Mesendoderm (in vitro differentiated cells): ENCODE measurements at regions not wholly inside any gene's neighbourhood (a gene's known extent, or its start where the extent isn't known, plus 50 kb on each side); places are given as distances from the start of the nearest gene placed in this dataset.

Source experiments
- DNase-seq: peaks from one replicate; pipeline ENCODE4 v3.0.0; 2013
- H2AK5ac ChIP-seq: 2 replicates; pipeline ENCODE4 v1.6.1; 2013; ENCODE audit warnings: low read length, inconsistent platforms
- H2BK120ac ChIP-seq: 2 replicates; pipeline ENCODE4 v1.6.1; 2013; ENCODE audit warnings: low read depth, mild to moderate bottlenecking, low read length, moderate library complexity, mixed read lengths
- H2BK15ac ChIP-seq: replicated peaks from 2 replicates; pipeline ENCODE4 v1.6.1; 2013; ENCODE audit warnings: low read depth, mild to moderate bottlenecking, moderate library complexity
- H2BK5ac ChIP-seq: 2 replicates; pipeline ENCODE4 v1.6.1; 2013; ENCODE audit warnings: low read length, inconsistent platforms
- H3K18ac ChIP-seq: 2 replicates; pipeline ENCODE4 v1.6.1; 2013; ENCODE audit warnings: mild to moderate bottlenecking, low read length, mixed read lengths
- H3K23ac ChIP-seq: one replicate; pipeline ENCODE4 v1.6.1; 2013; ENCODE audit warnings: low read length
- H3K27ac ChIP-seq: 2 replicates; pipeline ENCODE4 v1.5.1; 2013; ENCODE audit warnings: low read depth, mild to moderate bottlenecking, inconsistent platforms, low read length, moderate library complexity
- H3K27me3 ChIP-seq: 2 replicates; pipeline ENCODE4 v1.6.1; 2013; ENCODE audit warnings: low read length, control low read depth, mild to moderate bottlenecking, inconsistent platforms; ENCODE audit not compliant: insufficient read depth, poor library complexity
- H3K36me3 ChIP-seq: 2 replicates; pipeline ENCODE4 v1.6.1; 2013; ENCODE audit warnings: low read length, inconsistent platforms; ENCODE audit not compliant: control insufficient read depth, insufficient read depth
- H3K4ac ChIP-seq: one replicate; pipeline ENCODE4 v1.6.1; 2013; ENCODE audit warnings: low read depth, mild to moderate bottlenecking, low read length, moderate library complexity
- H3K4me1 ChIP-seq: 2 replicates; pipeline ENCODE4 v1.6.1; 2013; ENCODE audit warnings: low read depth, low read length, inconsistent platforms; ENCODE audit not compliant: control insufficient read depth
- H3K4me2 ChIP-seq: 2 replicates; pipeline ENCODE4 v1.6.1; 2013; ENCODE audit warnings: low read length
- H3K4me3 ChIP-seq: 2 replicates; pipeline ENCODE4 v1.5.1; 2013; ENCODE audit warnings: mild to moderate bottlenecking, low read length
- H3K56ac ChIP-seq: one replicate; pipeline ENCODE4 v1.6.1; 2013; ENCODE audit warnings: low read length
- H3K79me1 ChIP-seq: 2 replicates; pipeline ENCODE4 v1.6.1; 2013; ENCODE audit warnings: low read length, inconsistent platforms
- H3K79me2 ChIP-seq: 2 replicates; pipeline ENCODE4 v1.6.1; 2013; ENCODE audit warnings: mild to moderate bottlenecking, low read length; ENCODE audit not compliant: control insufficient read depth, insufficient read depth
- H3K9ac ChIP-seq: 2 replicates; pipeline ENCODE4 v1.6.1; 2013; ENCODE audit warnings: low read length, inconsistent platforms
- H4K5ac ChIP-seq: one replicate; pipeline ENCODE4 v1.6.1; 2013; ENCODE audit warnings: low read length
- H4K8ac ChIP-seq: one replicate; pipeline ENCODE4 v1.6.1; 2013; ENCODE audit warnings: low read depth, mild to moderate bottlenecking, control low read depth, low read length, moderate library complexity
- WGBS: extraction: QIAGEN DNeasy Blood & Tissue Kit; methylation state at CpG from one replicate; pipeline ENCODE4 v1.1.7; 2013; ENCODE audit warnings: low lambda C conversion rate, missing lambda C conversion rate; ENCODE audit not compliant: insufficient coverage; ENCODE audit errors: extremely low coverage; 5-methylcytosine and 5-hydroxymethylcytosine counted together

- Histone ChIP-seq H2BK15ac (no peak overlapping the region), H4K5ac (no peak overlapping the region), H3K23ac (no peak overlapping the region), H2BK120ac (no peak overlapping the region), H2BK5ac (no peak overlapping the region), H3K4me3 (no peak overlapping the region), H3K27ac (no peak overlapping the region), H3K79me2 (no peaks in the 10 kb centered on the region), H3K4me2 (no peak overlapping the region), H3K4ac (no peak overlapping the region), H3K36me3 (no peaks in the 10 kb centered on the region), H3K18ac (no peak overlapping the region), H4K8ac (no peak overlapping the region), H2AK5ac (no peak overlapping the region), H3K27me3 (no peaks in the 10 kb centered on the region), H3K79me1 (no peaks in the 10 kb centered on the region), H3K4me1 (no peaks in the 10 kb centered on the region), H3K9ac (no peak overlapping the region), H3K56ac (no peak overlapping the region)
- no CpG with 5 or more reads among the region's 4 CpGs for WGBS
- no peak for DNase-seq
Measured at GRCh38 chr2:129129087-129129486, 810.4 kb upstream of the HS6ST1 start.

- no peaks in the 10 kb centered on the region for H3K79me2 ChIP-seq
- no peak overlapping the region for H2BK15ac ChIP-seq
- peak; percentile 30 for DNase-seq
- H3K4me1 ChIP-seq: peaks cover 2% of the 10 kb centered on the region
- no peak overlapping the region for H3K9ac ChIP-seq
- H3K18ac ChIP-seq: peak overlapping the region; percentile 39
- no peaks in the 10 kb centered on the region for H3K79me1 ChIP-seq
- H3K36me3 ChIP-seq: no peaks in the 10 kb centered on the region
- WGBS: no CpG with 5 or more reads among the region's 8 CpGs
- H4K8ac ChIP-seq: no peak overlapping the region
- H2BK120ac ChIP-seq: no peak overlapping the region
- H3K23ac ChIP-seq: no peak overlapping the region
- no peak overlapping the region for H3K56ac ChIP-seq
- no peak overlapping the region for H3K4me2 ChIP-seq
- H3K27me3 ChIP-seq: peaks cover under 1% of the 10 kb centered on the region
- H3K4ac ChIP-seq: no peak overlapping the region
- no peak overlapping the region for H3K4me3 ChIP-seq
- no peak overlapping the region for H4K5ac ChIP-seq
- H2AK5ac ChIP-seq: no peak overlapping the region
- no peak overlapping the region for H2BK5ac ChIP-seq
- no peak overlapping the region for H3K27ac ChIP-seq
Measured at GRCh38 chr2:129133692-129134641, 815.3 kb upstream of the HS6ST1 start.

GRCh38 chr2:129135017-129135416, 816.3 kb upstream of the HS6ST1 start:
- Histone ChIP-seq H3K4me1 (peaks cover 2% of the 10 kb centered on the region), H3K4ac (no peak overlapping the region), H3K4me2 (no peak overlapping the region), H3K9ac (no peak overlapping the region), H3K4me3 (no peak overlapping the region), H2BK120ac (no peak overlapping the region), H3K23ac (no peak overlapping the region), H3K79me1 (no peaks in the 10 kb centered on the region), H4K8ac (no peak overlapping the region), H2BK5ac (no peak overlapping the region), H3K36me3 (no peaks in the 10 kb centered on the region), H3K79me2 (no peaks in the 10 kb centered on the region), H3K18ac (no peak overlapping the region), H4K5ac (no peak overlapping the region), H3K56ac (no peak overlapping the region), H3K27me3 (peaks cover 2% of the 10 kb centered on the region), H3K27ac (no peak overlapping the region), H2AK5ac (no peak overlapping the region), H2BK15ac (no peak overlapping the region)
- no CpG with 5 or more reads among the region's 5 CpGs for WGBS
- DNase-seq: no peak

- Histone ChIP-seq H3K4me3 (no peak overlapping the region), H3K4me2 (no peak overlapping the region), H3K9ac (no peak overlapping the region), H3K4me1 (peaks cover 2% of the 10 kb centered on the region), H2AK5ac (no peak overlapping the region), H3K4ac (no peak overlapping the region), H2BK120ac (no peak overlapping the region), H3K56ac (no peak overlapping the region), H2BK5ac (no peak overlapping the region), H4K5ac (no peak overlapping the region), H3K18ac (no peak overlapping the region), H2BK15ac (no peak overlapping the region), H3K27ac (no peak overlapping the region), H3K79me1 (no peaks in the 10 kb centered on the region), H3K23ac (no peak overlapping the region), H4K8ac (no peak overlapping the region), H3K36me3 (no peaks in the 10 kb centered on the region), H3K79me2 (no peaks in the 10 kb centered on the region), H3K27me3 (peaks cover 2% of the 10 kb centered on the region)
- no CpG with 5 or more reads among the region's 2 CpGs for WGBS
- peak; percentile 10 for DNase-seq
Measured at GRCh38 chr2:129139380-129139779, 820.7 kb upstream of the HS6ST1 start.

GRCh38 chr2:129142465-129142864, 823.8 kb upstream of the HS6ST1 start:
- DNase-seq: no peak
- H3K18ac ChIP-seq: no peak overlapping the region
- no peaks in the 10 kb centered on the region for H3K4me1 ChIP-seq
- no peaks in the 10 kb centered on the region for H3K79me1 ChIP-seq
- no peak overlapping the region for H2BK120ac ChIP-seq
- no peak overlapping the region for H3K23ac ChIP-seq
- H3K27me3 ChIP-seq: peaks cover 2% of the 10 kb centered on the region
- no peaks in the 10 kb centered on the region for H3K79me2 ChIP-seq
- no peak overlapping the region for H3K9ac ChIP-seq
- no peak overlapping the region for H4K8ac ChIP-seq
- H3K4ac ChIP-seq: no peak overlapping the region
- H2AK5ac ChIP-seq: no peak overlapping the region
- no CpG with 5 or more reads among the region's 3 CpGs for WGBS
- no peak overlapping the region for H2BK15ac ChIP-seq
- no peak overlapping the region for H2BK5ac ChIP-seq
- H3K27ac ChIP-seq: no peak overlapping the region
- no peak overlapping the region for H3K4me2 ChIP-seq
- no peaks in the 10 kb centered on the region for H3K36me3 ChIP-seq
- no peak overlapping the region for H4K5ac ChIP-seq
- no peak overlapping the region for H3K56ac ChIP-seq
- H3K4me3 ChIP-seq: no peak overlapping the region
